ENCODE measurements at regions not wholly inside any gene's neighbourhood (a gene's known extent, or its start where the extent isn't known, plus 50 kb on each side); places are given as distances from the start of the nearest gene placed in this dataset.
"Not testable (repeated sequence)": the region's sequence is repeated elsewhere in the genome, so short reads cannot be mapped to it uniquely, and the experiment has no call there.

DNA sequence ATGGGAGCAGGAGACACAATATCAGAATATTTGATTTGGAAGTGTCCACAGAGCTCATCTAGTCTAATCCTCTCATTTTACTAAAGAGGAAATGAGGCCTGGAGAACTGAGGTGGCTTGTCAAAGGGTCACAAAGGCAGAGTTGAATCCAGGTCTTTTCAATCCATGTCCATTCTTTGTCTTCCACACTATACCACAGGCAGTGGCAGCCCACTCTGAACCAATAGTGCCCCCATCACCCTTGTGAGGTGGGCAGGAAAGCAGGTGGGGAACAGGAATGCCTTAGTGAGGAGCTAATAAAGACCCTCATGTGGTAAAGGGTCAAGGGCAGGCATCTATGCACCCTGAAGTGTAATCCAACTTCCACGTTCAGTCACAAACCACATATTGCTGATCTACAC is 134.8 kb upstream of the EGLN3 start:
- Histone ChIP-seq H3K9ac (ENCODE audit: low read depth in 1 of 3, low read length in 3 of 3) (no peak overlapping the region), H3K9me3 (ENCODE audit: control insufficient read depth in 3 of 3, low read length in 3 of 3) (no peaks in the 10 kb centered on the region)

DNA sequence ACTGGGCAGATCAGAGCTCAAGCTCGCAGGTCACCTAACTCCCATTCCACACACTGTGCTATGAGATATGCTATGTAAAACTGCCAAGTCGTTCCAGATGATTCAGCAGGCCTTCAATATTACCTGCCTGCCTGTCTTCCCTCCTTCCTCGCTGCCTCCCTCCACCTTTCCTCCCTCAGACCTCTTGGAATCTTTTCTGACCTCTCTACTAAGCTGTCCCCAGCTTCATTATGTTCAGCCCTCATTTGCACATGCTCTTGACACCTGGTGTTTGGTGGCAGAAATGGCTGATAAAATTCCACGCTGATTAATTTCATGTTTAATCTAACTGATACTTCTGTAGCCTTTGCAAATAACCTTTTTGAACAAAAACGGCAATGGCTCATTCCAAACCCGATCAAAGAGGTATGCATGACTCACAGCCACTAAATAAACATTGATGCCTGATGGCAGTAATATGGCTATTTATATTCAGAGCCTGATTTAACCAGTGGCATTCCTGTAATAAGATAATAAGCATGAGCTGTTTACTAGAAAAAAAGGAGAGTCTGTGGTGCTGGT is 130.8 kb upstream of the EGLN3 start:
- Histone ChIP-seq H3K9me3 (ENCODE audit: control insufficient read depth in 3 of 3, low read length in 3 of 3) (no peaks in the 10 kb centered on the region), H3K9ac (ENCODE audit: low read depth in 1 of 3, low read length in 3 of 3) (peak overlapping the region; percentile 1 to 75 (median 58)), H3K36me3 (ENCODE audit: control insufficient read depth in 3 of 3, insufficient read depth in 3 of 3, low read length in 3 of 3) (no peaks in the 10 kb centered on the region), H3K4me1 (ENCODE audit: control insufficient read depth in 3 of 3, insufficient read depth in 3 of 3, low read length in 3 of 3) (peaks cover 4 to 37% (median 17%) of the 10 kb centered on the region in 3 donors), H3K4me3 (ENCODE audit: low read length in 3 of 3) (peak overlapping the region in 1 of 3 donors; percentile 4), H3K27ac (ENCODE audit: low read depth, low read length) (peak overlapping the region; percentile 97), H3K27me3 (ENCODE audit: control insufficient read depth in 3 of 3, insufficient read depth in 3 of 3, low read length in 3 of 3) (no peaks in the 10 kb centered on the region)

More for the DNA sequence above, 134.8 kb upstream of the EGLN3 start:
- no peaks in the 10 kb centered on the region for H3K36me3 ChIP-seq (ENCODE audit: control insufficient read depth in 3 of 3, insufficient read depth in 3 of 3, low read length in 3 of 3)
- peaks cover 4 to 30% (median 14%) of the 10 kb centered on the region in 3 donors for H3K4me1 ChIP-seq (ENCODE audit: control insufficient read depth in 3 of 3, insufficient read depth in 3 of 3, low read length in 3 of 3)
- H3K27me3 ChIP-seq (ENCODE audit: control insufficient read depth in 3 of 3, insufficient read depth in 3 of 3, low read length in 3 of 3), result no peaks in the 10 kb centered on the region
- no peak overlapping the region for H3K4me3 ChIP-seq (ENCODE audit: low read length in 3 of 3)
- H3K27ac ChIP-seq (ENCODE audit: low read depth, low read length), result no peak overlapping the region

DNA sequence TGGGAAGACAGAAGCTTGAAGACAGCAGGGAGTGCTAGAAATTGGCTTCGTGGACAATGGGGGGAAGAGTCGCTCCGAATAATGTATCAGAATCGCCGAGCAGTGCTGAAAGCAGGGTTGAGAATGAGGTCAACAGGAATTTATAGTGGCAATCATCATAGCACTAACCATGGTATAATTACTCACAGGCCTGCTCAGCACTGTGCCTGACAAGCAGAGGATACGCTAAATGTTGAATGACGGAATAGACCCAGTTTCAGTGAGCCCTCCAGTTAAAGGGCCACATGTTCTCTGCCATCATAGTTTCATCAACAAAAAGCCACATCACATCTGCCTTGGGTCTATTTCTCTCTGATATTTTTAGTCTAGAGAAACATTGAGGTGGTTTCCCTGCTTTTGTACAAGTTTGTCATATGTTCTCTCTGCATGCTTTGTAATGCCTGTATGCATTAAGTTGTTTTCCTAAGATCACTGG is 130.3 kb upstream of the EGLN3 start:
- H3K9ac ChIP-seq (ENCODE audit: low read depth in 1 of 3, low read length in 3 of 3), result peak overlapping the region; percentile 1 to 75 (median 58)
- no peaks in the 10 kb centered on the region for H3K36me3 ChIP-seq (ENCODE audit: control insufficient read depth in 3 of 3, insufficient read depth in 3 of 3, low read length in 3 of 3)
- peak overlapping the region; percentile 97 for H3K27ac ChIP-seq (ENCODE audit: low read depth, low read length)
- peaks cover 4 to 37% (median 17%) of the 10 kb centered on the region in 3 donors for H3K4me1 ChIP-seq (ENCODE audit: control insufficient read depth in 3 of 3, insufficient read depth in 3 of 3, low read length in 3 of 3)
- no peak overlapping the region for H3K4me3 ChIP-seq (ENCODE audit: low read length in 3 of 3)
- H3K9me3 ChIP-seq (ENCODE audit: control insufficient read depth in 3 of 3, low read length in 3 of 3), result no peaks in the 10 kb centered on the region
- no peaks in the 10 kb centered on the region for H3K27me3 ChIP-seq (ENCODE audit: control insufficient read depth in 3 of 3, insufficient read depth in 3 of 3, low read length in 3 of 3)

DNA sequence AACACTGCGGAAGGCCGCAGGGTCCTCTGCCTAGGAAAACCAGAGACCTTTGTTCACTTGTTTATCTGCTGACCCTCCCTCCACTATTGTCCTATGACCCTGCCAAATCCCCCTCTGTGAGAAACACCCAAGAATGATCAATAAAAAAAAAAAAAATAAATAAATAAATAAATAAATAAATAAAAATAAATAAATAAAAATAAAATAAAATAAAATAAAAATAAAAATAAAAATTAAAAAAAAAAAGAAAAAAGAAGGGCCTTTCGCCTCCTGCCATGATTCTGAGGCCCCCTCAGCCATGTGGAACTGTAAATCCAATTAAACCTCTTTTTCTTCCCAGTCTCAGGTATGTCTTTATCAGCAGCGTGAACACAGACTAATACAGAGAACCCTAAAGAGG is 128.8 kb upstream of the EGLN3 start:
- H3K9me3 ChIP-seq (ENCODE audit: control insufficient read depth in 3 of 3, low read length in 3 of 3); H3K36me3 ChIP-seq (ENCODE audit: control insufficient read depth in 3 of 3, insufficient read depth in 3 of 3, low read length in 3 of 3); H3K4me3 ChIP-seq (ENCODE audit: low read length in 3 of 3); H3K27me3 ChIP-seq (ENCODE audit: control insufficient read depth in 3 of 3, insufficient read depth in 3 of 3, low read length in 3 of 3); H3K27ac ChIP-seq (ENCODE audit: low read depth, low read length); H3K9ac ChIP-seq (ENCODE audit: low read depth in 1 of 3, low read length in 3 of 3): not testable (repeated sequence)
- H3K4me1 ChIP-seq (ENCODE audit: control insufficient read depth in 3 of 3, insufficient read depth in 3 of 3, low read length in 3 of 3), result peaks cover 4 to 34% (median 15%) of the 10 kb centered on the region in 3 donors

DNA sequence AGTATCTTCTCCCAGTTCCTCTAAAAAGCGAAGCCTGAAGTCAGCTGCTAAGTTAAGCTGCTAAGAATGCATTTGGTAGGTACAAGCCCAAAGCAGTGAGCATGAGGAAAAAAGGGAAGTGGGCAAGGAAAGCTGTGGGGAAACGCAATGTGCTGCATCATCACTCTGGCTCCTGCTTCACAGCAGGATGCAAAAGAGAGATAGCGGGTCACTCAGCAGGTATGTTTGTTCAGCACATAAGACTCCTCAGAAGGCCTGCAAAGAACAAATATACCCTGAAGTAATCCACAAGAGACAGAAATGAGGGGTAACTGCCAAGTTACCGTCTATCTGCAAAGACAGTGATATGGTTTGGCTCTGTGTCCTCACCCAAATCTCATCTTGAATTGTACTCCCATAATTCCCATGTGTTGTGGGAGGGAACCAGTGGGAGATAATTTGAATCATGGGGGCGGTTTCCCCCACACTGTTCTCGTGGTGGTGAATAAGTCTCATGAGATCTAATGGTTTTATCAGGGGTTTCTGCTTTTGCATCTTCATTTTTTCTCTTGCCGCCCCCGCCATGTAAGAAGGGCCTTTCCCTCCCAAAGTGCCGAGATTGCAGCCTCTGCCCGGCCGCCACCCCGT is 127.4 kb upstream of the EGLN3 start:
- Histone ChIP-seq H3K4me1 (ENCODE audit: control insufficient read depth in 3 of 3, insufficient read depth in 3 of 3, low read length in 3 of 3) (peaks cover 4 to 27% (median 14%) of the 10 kb centered on the region in 3 donors), H3K36me3 (ENCODE audit: control insufficient read depth in 3 of 3, insufficient read depth in 3 of 3, low read length in 3 of 3) (no peaks in the 10 kb centered on the region), H3K27ac (ENCODE audit: low read depth, low read length) (no peak overlapping the region), H3K4me3 (ENCODE audit: low read length in 3 of 3) (no peak overlapping the region), H3K27me3 (ENCODE audit: control insufficient read depth in 3 of 3, insufficient read depth in 3 of 3, low read length in 3 of 3) (no peaks in the 10 kb centered on the region), H3K9ac (ENCODE audit: low read depth in 1 of 3, low read length in 3 of 3) (no peak overlapping the region), H3K9me3 (ENCODE audit: control insufficient read depth in 3 of 3, low read length in 3 of 3) (no peaks in the 10 kb centered on the region)

DNA sequence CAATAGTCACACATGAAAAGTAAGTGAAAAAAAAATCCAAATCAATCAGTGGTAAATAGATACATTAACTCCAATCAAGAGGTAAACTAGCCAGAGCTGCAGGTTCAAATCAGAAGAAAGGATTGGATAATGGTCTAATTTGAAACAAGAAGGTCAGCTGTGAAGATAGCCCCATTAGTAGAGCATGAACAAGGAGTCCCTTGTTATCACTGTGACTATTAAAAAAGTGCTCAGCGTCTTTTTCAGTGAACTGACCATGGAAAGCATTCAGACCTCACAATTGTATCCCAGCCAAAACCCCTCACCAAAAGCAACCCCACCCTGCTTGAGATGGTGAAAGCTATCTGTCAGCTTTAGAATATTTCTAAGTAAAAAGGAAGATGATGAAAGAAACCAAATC is 125.0 kb upstream of the EGLN3 start:
- Histone ChIP-seq H3K36me3 (ENCODE audit: control insufficient read depth in 3 of 3, insufficient read depth in 3 of 3, low read length in 3 of 3) (no peaks in the 10 kb centered on the region), H3K4me3 (ENCODE audit: low read length in 3 of 3) (no peak overlapping the region), H3K9me3 (ENCODE audit: control insufficient read depth in 3 of 3, low read length in 3 of 3) (no peaks in the 10 kb centered on the region), H3K9ac (ENCODE audit: low read depth in 1 of 3, low read length in 3 of 3) (no peak overlapping the region), H3K27me3 (ENCODE audit: control insufficient read depth in 3 of 3, insufficient read depth in 3 of 3, low read length in 3 of 3) (no peaks in the 10 kb centered on the region), H3K4me1 (ENCODE audit: control insufficient read depth in 3 of 3, insufficient read depth in 3 of 3, low read length in 3 of 3) (peaks cover 0 to 8% (median 4%) of the 10 kb centered on the region in 3 donors), H3K27ac (ENCODE audit: low read depth, low read length) (no peak overlapping the region)

- Histone ChIP-seq H3K36me3 (ENCODE audit: control insufficient read depth in 3 of 3, insufficient read depth in 3 of 3, low read length in 3 of 3) (no peaks in the 10 kb centered on the region), H3K9ac (ENCODE audit: low read depth in 1 of 3, low read length in 3 of 3) (no peak overlapping the region), H3K4me1 (ENCODE audit: control insufficient read depth in 3 of 3, insufficient read depth in 3 of 3, low read length in 3 of 3) (peaks cover 0 to 4% (median 0%) of the 10 kb centered on the region in 3 donors), H3K27ac (ENCODE audit: low read depth, low read length) (no peak overlapping the region), H3K27me3 (ENCODE audit: control insufficient read depth in 3 of 3, insufficient read depth in 3 of 3, low read length in 3 of 3) (no peaks in the 10 kb centered on the region), H3K4me3 (ENCODE audit: low read length in 3 of 3) (no peak overlapping the region), H3K9me3 (ENCODE audit: control insufficient read depth in 3 of 3, low read length in 3 of 3) (no peaks in the 10 kb centered on the region)
Observed at GRCh38 chr14:34075042-34075744, 124.3 kb upstream of the EGLN3 start.

GRCh38 chr14:34072921-34073320 is 122.0 kb upstream of the EGLN3 start:
- peaks cover 0 to 3% (median 0%) of the 10 kb centered on the region in 3 donors for H3K4me1 ChIP-seq (ENCODE audit: control insufficient read depth in 3 of 3, insufficient read depth in 3 of 3, low read length in 3 of 3)
- H3K9ac ChIP-seq (ENCODE audit: low read depth in 1 of 3, low read length in 3 of 3), result no peak overlapping the region
- no peak overlapping the region for H3K27ac ChIP-seq (ENCODE audit: low read depth, low read length)
- no peak overlapping the region for H3K4me3 ChIP-seq (ENCODE audit: low read length in 3 of 3)
- no peaks in the 10 kb centered on the region for H3K36me3 ChIP-seq (ENCODE audit: control insufficient read depth in 3 of 3, insufficient read depth in 3 of 3, low read length in 3 of 3)
- H3K9me3 ChIP-seq (ENCODE audit: control insufficient read depth in 3 of 3, low read length in 3 of 3), result no peaks in the 10 kb centered on the region
- no peaks in the 10 kb centered on the region for H3K27me3 ChIP-seq (ENCODE audit: control insufficient read depth in 3 of 3, insufficient read depth in 3 of 3, low read length in 3 of 3)

GRCh38 chr14:34072401-34072800 is 121.5 kb upstream of the EGLN3 start:
- Histone ChIP-seq H3K27me3 (ENCODE audit: control insufficient read depth in 3 of 3, insufficient read depth in 3 of 3, low read length in 3 of 3) (no peaks in the 10 kb centered on the region), H3K36me3 (ENCODE audit: control insufficient read depth in 3 of 3, insufficient read depth in 3 of 3, low read length in 3 of 3) (no peaks in the 10 kb centered on the region), H3K9me3 (ENCODE audit: control insufficient read depth in 3 of 3, low read length in 3 of 3) (no peaks in the 10 kb centered on the region), H3K4me1 (ENCODE audit: control insufficient read depth in 3 of 3, insufficient read depth in 3 of 3, low read length in 3 of 3) (peaks cover 0 to 3% (median 0%) of the 10 kb centered on the region in 3 donors), H3K4me3 (ENCODE audit: low read length in 3 of 3) (no peak overlapping the region), H3K9ac (ENCODE audit: low read depth in 1 of 3, low read length in 3 of 3) (no peak overlapping the region), H3K27ac (ENCODE audit: low read depth, low read length) (no peak overlapping the region)

DNA sequence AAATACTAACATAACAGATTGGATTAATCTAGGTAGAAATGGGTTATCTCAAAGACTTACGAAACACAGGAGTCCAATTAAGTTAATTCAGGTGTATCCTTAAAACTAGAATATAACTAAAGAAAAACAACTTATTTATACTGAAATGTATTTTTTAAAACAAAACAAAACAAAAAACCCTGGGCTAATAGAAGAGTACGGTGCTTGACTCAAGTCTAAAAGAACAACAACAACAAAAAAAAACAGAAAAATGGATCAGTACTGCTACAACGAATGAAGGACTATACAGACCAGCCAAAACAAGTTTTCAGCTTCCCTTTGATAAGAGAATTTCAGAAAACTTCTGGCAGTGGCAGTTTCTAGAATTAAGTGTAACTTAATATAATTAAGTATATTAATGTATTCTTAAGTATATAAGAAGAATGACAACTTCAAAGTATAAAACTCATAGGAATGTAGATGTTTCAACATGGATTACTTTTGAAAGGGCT is 120.1 kb upstream of the EGLN3 start:
- Histone ChIP-seq H3K36me3 (ENCODE audit: control insufficient read depth in 3 of 3, insufficient read depth in 3 of 3, low read length in 3 of 3) (no peaks in the 10 kb centered on the region), H3K4me3 (ENCODE audit: low read length in 3 of 3) (no peak overlapping the region), H3K4me1 (ENCODE audit: control insufficient read depth in 3 of 3, insufficient read depth in 3 of 3, low read length in 3 of 3) (peaks cover 0 to 3% (median 0%) of the 10 kb centered on the region in 3 donors), H3K9ac (ENCODE audit: low read depth in 1 of 3, low read length in 3 of 3) (no peak overlapping the region), H3K9me3 (ENCODE audit: control insufficient read depth in 3 of 3, low read length in 3 of 3) (no peaks in the 10 kb centered on the region), H3K27ac (ENCODE audit: low read depth, low read length) (no peak overlapping the region), H3K27me3 (ENCODE audit: control insufficient read depth in 3 of 3, insufficient read depth in 3 of 3, low read length in 3 of 3) (no peaks in the 10 kb centered on the region)
